HG03196 (cell line): ENCODE measurements at regions not wholly inside any gene's neighbourhood (a gene's known extent, or its start where the extent isn't known, plus 50 kb on each side); places are given as distances from the start of the nearest gene placed in this dataset.

Experiments used
- ATAC-seq: cut with Tn5 transposase; IDR thresholded peaks from one replicate; pipeline ENCODE4 v1.9.1; 2021; ENCODE audit not compliant: unreplicated experiment

DNA sequence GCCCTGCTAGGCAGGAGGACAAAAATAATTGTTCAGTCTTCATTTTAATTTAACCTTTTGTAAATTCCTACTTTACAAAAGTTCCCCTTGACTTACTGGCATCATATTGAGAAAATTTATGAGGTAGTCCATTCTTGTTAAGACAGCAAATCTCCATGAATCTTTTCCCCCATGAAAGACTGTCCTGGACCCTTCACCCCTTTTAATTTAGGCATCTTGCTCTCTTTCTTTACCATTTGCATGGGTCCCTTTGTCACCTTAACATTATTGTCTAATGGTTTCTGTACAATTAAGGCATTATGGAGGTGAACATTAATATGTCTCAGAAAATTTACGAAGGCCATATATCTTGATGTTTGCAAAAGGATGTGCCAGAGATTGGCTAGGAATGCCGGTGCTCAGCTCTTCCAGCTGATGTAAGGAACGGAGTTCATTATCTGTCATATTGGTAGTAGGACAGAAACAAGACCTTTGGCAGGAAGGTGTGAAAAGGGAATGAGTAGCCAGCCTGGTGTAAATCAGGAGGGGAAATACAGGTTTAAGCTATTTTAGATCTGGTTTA lies 382.8 kb upstream of the TSHZ2 start:
- no peak for ATAC-seq

DNA sequence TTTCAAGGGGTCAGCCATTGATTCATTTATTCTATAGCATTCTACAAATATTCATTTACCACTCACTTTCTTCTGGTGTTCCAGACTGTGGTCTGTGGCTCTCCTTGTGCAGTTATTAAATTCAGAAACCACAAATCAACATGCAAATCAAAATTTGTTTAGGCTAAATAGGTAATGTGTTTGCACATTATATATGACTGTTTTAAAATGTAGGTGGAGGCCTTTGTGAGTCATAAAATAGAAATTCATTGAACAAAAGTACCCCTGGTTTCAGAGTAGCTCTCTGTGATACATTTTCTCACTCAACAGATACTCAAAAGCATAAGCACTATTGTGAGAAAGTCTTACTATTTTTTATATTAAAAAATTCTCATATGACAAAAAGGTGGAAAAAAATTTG lies 385.5 kb upstream of the TSHZ2 start:
- ATAC-seq, result no peak

DNA sequence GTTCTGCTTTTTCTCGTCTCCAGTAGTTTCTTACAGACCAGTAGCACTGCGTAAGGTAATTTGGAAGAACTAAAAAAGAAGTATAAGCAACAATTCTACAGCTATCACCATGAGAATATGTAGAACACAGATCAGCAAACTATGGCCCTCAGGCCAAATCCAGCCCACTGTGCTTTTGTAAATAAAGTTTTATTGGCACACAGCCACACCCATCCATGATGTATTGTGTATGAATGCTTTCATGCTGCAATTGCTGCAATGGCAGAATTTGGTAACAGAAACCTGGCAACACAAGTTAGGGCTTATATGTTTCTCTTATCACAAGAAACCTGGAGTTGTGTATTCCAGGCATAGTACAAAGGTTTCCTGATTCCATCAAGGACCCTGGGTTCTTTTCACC lies 386.8 kb upstream of the TSHZ2 start:
- ATAC-seq, result no peak

DNA sequence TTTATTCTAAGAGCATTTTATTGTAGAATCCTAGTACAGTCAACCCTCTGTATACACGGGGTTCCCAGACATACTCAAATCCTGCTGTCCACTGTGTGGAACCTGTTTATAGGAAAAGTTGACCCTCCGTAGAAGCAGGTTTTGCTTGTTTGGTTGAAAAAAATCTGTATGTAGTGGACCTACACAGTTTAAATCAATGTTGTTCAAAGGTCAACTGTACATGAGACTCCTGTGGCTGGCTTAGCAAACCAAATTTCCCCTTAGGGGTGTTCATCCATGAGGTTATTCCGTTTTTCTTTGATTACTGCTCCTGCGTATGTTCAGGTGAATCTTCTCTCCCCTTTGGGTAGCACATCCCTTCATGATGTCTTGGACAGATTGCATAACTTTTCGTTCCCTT lies 387.0 kb upstream of the ZFP64 start:
- ATAC-seq, result no peak

DNA sequence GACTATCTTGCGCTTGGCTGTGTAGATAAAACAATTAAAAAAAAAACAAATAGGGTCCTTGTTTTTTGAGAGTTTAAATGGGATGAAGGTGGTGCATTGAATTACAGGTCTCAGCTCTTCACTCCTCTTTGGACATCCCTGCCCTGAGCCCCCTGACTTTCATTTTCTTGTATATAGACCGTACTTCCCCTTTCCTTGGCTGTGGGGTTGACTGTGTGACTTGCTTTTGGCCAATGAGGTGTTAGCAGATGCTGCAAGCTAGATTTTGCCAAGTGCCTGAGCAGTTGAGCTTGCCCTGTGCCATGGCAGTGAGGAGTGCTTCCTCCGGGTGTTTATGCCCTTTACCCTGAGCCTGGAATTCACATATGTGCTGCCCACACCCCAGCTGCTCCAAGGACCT lies 386.1 kb upstream of the ZFP64 start:
- no peak for ATAC-seq

DNA sequence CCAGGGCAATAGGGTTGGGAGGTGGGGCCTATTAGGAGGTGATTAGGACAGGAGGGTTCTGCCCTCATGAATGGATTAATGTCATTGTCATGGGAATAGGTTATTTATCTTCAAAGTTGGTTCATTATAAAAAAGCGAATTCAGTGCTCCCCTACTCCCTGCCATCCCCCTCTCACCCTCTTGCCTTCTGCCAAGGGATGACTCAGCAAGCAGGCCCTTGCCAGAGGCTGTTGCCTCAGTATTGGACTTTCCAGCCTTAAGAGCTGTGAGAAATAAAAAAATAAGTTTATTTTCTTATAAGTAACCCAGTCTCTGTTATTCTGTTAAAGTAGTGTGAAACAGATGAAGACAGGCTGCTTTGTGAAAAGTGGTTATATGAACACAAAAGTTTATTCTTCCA lies 381.1 kb upstream of the ZFP64 start:
- no peak for ATAC-seq

DNA sequence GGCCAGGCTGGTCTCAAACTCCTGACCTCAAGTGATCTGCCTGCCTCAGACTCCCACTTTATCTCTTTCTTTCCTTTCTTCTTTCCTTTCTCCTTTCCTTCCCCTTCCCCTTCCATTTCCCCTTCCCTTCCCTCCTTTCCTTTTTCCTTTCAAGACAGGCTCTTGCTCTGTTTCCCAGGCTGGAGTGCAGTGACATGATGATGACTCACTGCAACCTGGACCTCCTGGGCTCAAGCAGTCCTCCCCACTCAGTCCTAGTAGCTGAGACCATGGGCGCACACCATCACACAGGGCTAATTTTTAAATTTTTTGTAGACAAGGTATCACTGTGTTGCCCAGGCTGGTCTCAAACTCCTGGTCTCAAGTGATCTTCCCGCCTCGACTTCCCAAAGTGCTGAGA lies 377.6 kb upstream of the ZFP64 start:
- ATAC-seq, result no peak

DNA sequence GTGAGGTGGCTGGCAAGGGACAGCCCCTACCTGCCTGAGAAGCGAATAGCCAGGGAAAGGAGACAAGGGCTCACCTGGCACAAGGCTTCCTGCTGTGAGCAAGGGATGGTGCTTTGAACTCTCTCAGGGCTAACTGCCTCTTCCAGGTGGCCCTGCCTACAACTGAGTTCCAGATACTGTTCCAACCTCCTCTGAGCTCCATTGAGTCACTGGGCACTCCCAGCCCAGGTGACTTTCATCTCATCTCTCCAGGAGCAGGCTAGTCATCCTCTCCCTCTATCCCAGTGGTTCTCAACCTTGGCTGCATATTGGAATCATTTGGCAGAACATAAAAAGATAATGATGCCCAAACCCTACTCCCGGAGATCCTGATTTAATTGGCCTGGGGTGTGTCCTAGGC lies 374.0 kb upstream of the ZFP64 start:
- no peak for ATAC-seq

DNA sequence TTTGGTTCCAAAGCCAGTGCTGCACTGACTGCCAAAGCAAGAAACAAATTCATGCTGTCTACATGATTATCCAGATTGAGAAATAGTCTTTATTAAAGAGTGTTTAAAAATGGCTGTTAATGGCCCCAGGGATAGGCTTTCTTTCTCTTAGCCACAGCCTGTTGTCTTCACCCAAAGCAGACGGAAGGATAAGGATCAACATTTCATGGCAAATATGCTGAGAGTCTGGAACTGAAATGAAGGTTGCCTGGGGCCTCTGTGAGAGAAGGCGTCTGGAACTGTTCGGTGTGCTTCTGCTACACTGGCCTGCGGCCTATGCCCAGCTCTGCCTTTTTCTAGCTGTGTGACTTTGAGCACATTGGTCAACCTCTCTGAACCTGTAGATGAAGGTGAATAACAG lies 373.0 kb upstream of the ZFP64 start:
- no peak for ATAC-seq

DNA sequence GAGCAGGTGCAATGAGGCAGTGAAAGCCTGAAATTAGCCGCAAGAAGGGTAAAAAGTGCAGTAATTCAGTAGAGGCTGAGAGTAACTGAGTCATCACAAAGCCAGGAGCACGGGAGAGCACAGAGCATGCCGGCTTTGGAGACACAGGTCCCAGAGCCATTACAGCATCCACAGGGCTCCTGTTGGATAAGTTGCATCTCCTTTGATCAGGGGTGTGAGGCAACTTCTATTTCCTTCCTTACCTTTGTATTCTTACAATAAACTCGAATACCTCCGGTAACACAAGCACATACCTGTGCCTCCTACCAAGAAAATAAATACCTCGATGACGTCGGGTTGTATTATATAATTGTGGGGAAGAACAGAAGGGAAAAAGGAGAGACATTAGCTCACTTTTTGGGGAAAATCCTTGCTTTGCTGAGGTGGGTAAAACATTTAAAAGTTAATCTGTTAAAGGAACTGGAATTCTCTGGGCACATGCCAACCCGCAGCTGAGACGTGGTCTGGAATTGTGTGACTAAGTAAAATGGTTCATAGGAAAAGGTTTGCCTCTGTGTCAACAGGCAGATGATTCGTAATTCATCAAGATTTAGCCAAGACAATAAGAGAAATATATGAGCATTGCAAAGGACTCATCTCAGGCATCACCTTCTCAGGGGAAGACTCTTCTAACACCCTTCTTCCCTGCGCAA lies 360.7 kb upstream of the ZFP64 start:
- no peak for ATAC-seq

DNA sequence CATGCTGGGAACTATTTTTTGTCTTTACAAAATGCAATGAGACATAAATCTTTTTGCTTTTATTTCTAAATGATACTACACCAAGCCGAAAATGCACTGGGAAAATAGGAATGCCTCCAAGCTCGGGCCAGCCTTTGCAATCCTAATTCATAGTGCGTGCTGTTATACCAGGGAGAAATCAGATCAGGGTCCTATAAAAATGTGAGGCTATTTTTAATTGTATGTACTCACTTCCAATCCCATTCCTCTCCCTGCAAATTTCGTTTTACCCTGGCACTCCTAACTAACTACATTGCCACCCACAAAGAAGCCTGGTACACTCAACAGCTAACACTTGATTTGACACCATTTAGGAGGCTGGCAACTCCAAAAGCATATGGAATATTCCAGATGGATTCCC lies 350.6 kb upstream of the ZFP64 start:
- ATAC-seq, result no peak

DNA sequence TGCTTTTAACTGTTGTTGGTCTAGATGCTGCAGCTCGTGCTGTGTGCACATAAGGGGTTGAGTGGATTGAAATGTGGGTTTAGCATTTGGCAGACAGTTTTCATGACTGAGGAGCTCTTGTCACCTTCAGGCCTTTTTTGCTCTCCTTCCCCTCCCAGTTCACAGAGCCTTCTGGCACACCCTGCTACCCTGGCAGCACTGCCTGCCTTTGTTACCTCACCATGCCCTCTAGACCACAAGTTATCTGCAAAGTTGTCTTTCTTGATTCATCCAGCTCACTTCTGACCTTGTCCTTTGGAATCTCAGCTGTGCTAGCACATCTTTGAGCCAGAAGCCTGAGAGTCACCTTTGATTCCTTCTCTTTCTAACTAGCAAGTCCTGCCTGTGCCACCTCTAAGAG lies 348.9 kb upstream of the ZFP64 start:
- no peak for ATAC-seq

DNA sequence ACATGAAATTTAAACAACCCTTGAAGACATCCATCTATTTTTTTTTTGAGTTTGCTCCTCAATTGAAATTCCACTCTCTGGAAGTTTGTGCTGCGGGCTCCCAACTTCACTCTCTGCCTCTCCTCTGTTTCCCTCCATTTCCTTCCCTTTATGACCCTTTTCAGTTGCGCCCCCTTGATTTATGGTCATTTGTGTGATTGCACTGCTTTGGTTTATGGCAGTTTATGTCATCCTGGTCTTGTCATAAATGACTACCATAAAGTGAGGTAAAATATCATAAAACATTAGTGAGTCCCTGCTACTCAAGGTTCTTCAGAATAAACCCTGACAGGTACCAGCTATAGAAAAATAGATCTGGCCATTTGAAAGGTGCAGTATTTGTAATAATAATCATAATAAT lies 348.3 kb upstream of the ZFP64 start:
- no peak for ATAC-seq

DNA sequence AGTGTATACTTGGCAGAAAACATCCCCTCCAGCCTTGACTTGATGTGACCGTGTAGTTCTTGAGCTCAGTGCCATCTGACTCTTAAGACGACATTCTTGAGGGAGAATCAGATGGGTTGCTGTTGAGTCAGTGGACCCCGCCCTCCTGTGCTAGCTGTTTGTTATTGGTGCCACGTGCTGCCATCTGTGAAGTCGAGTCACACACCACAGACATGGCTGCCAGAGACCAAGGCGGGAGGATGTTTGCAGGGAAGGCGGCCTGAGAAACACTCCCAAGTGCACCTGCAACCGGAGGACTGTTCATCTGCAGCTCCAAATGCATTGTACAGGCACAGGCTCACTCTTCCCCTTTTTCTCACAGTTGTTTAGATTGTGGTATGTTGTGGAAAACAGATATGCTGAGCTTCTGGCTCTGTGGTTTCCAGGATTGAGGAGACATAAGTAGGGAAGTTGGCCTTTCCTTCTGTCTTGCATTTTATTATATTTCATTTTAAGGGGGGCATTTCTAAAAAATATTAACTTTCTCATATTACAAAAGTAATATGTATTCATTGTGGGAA lies 345.3 kb upstream of the ZFP64 start:
- no peak for ATAC-seq

DNA sequence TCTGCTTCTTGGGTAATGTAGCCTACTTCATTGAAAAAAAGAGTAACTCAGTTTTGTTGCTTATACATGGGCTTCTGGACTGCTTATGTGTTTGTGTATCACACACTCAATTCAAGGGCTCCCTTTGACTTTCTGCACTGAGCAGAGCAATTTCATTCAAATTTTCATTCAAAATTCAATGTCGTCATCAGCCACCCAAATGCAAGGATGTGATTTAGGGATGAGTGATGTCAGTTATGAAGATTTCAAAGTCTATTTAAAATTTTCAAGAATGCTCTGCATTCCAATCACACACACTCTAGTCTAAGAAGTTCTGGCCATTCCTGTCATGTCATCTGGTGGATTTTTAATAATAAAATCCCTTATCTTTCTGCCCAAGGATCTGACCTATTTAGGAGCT lies 344.5 kb upstream of the ZFP64 start:
- no peak for ATAC-seq

DNA sequence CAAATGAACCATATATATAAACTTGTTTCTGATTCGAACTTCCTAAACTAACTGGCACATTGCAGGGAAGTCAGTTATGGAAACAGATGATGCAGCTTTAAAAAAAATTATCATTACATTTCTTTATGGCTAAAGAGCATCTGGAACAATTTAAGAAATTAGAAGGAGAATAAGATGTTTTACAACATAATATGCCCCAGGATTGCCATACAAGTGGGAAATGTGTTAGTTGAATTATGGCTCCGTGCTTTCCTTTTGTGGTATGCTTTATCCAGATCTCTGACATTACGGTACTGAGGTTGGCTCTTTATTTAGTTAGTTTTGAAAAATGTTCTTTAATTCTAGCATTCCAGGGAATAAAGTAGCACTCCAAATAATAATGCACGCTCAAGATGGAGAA lies 343.0 kb upstream of the ZFP64 start:
- no peak for ATAC-seq

DNA sequence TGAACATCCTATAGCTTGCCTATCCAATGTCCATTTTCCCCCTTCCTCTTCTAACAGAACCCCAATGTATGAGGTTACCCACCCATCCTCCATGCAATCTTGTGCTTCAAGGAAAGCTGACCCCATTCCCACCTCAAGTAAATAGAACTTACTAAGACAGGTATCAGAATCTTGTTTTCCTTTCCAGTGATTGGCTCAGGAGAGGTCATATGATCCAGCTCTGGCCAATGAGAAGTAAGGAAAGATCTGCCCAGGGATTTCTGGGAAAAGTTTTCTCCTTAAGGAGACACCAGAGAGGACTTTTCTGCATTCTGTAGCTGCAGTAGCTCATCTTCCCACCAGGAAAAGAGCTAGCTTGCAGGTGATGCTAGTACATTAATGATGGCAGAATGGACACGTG lies 341.8 kb upstream of the ZFP64 start:
- ATAC-seq, result no peak

DNA sequence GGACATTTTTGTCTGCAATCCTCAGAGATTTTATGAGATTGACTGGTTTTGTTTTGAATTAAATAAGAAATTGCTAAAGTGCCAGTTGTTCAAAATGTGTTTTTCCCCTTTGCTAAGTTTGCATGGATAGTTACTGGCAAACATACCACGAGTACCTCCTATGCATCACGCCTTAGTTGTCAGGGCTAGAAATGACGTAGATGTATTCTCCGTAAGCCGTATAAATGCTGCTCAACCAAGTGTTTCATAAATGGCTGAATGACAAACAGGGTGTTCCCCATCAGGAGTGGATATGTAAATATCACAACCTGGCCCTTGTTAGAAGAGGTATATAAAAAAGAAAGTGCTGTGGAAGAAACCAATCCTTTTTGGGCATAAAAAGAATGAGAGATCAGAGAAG lies 341.1 kb upstream of the ZFP64 start:
- ATAC-seq, result no peak

DNA sequence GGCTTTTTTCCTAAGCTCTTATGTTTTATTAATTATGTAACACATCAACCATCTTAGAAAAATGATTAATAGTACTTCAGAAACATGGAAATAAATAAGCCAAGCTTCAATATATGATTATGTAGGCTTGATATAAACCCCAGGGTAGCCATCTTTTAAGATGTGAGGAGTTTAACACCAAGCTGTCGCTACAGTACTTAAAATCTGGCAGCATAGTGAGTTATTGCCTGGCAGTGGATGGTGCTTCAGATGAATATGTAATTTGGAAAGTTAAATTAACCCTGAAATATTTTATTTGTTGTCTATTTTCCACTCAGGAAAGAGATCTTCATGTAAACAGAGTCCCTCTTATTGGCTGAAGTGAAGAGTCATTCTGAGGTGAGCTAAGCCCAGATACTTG lies 339.0 kb upstream of the ZFP64 start:
- no peak for ATAC-seq

DNA sequence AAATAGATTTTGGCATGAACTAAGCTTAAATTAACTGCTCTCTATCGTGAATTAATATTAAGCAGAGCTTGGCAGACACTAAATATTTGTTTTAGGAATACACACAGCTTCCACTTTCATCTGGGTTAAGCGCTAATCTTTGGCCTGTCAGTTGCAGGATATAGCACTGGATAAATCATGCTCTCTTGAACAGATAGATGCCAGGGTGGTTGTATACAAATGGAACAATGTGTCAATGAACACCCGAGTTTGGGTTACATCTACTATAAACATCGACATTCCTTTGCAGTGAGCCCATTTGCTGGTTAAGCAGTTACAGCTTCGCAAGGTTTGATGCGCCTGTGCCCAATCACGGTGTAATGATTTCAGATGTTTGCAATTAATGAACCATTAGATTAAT lies 338.2 kb upstream of the ZFP64 start:
- ATAC-seq, result no peak

DNA sequence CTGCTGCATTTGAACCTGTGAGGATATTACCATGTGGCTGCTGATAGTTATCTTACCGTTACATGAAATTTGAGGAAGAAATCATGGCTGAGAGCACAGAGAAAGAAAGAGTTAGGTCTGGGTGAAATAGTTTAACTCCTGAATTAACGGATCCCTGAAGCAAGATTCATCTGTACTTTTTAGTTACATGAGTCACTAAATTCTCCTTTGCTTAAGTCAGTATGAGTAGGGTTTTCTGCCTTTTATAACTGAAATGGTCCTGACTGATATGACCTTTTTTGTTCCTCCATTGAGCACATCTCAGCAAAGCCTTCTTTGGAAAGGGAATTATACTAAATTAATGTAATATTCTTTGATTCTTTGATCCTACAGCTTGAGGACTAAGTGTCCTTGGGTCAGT lies 333.3 kb upstream of the ZFP64 start:
- no peak for ATAC-seq

DNA sequence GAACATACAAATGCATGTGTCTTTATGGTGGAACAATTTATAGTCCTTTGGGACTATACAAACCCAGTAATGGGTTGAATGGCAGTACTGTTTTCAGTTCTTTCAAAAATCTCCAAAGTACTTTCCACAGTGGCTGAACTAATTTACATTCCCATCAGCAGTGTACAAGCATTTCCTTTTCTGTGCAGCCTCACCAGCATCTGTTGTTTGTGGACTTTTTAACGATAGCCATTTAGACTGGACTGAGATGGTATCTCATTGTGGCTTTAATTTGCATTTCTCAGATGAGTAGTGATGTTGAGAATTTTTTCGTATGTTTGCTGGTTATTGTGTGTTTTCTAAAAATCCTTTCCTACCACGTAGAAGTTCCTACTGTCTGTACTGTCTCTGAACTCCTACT lies 327.2 kb upstream of the ZFP64 start:
- no peak for ATAC-seq

DNA sequence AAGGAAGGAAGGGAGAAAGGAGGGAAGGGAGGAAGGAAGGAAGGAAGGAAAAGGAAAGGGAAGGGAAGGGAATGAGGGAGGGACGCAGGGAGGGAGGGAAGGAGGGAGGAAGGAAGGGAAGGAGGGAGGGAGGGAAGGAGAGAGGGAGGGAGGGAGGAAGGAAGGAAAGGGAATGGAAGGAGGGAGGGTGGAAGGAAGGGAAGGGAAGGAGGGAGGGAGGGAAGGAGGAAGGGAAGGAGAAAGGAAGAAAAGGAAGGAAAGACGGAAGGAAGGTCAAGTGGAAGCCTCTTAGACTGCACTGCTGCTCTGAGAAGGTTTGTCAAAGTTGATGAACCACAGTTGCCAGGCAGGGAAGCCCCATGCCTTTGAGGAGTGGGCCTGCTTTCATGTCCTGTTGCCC lies 324.3 kb upstream of the ZFP64 start:
- ATAC-seq, result no peak
